GM19193 (cell line): ENCODE measurements at regions not wholly inside any gene's neighbourhood (a gene's known extent, or its start where the extent isn't known, plus 50 kb on each side); places are given as distances from the start of the nearest gene placed in this dataset.

Experiments
- POLR2A ChIP-seq: IDR thresholded peaks from 4 replicates; pipeline ENCODE4 v1.6.1; 2011; ENCODE audit not compliant: insufficient read depth, insufficient read length; ENCODE audit errors: extremely low read depth

DNA sequence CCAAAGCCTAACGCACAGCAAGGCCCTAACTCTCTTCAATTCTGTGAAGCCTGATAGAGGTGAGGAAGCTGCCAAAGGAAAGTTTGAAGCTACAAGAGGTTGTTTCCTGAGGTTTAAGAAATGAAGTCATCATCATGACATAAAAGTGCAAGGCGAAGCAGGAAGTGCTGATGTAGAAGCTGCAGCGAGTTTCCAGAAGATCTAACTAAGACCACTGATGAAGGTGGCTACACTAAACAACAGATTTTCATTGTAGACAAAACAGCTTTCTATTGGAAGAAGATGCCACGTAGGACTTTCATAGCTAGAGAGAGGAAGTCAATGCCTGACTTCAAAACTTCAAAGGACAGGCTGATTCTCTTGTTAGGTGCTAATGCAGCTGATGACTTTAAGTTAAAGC, 385.6 kb upstream of the OR4E1 start:
- no peak for TF ChIP-seq POLR2A

DNA sequence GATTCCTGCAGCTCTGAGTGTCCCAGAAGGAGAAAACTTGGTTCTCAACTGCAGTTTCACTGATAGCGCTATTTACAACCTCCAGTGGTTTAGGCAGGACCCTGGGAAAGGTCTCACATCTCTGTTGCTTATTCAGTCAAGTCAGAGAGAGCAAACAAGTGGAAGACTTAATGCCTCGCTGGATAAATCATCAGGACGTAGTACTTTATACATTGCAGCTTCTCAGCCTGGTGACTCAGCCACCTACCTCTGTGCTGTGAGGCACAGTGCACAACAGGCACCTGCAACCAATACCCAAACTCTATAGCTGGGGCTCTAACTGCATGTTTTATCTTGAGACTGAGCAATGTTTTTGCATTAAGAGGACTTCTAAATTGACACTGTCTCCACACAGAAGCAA, 379.2 kb upstream of the OR4E1 start:
- TF ChIP-seq POLR2A = no peak

DNA sequence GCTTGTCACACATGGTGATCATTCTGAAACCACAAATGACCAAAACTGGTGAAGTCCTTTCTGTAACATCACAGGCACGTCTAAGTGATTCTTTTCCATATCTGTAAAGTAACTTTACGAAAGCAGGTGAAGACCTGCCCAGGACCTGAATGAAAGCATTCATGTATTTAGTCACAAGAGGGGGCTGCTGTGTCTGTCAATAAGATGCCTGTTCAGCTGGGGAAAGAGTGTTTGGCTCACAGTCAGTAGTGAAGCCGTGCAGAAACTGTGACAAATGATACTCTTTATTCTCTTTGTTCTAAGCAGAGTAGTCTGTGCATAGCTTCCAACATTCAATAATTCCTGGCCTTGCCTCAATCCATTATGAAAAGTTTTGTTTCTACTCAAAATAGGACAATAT, 373.5 kb upstream of the OR4E1 start:
- TF ChIP-seq POLR2A = no peak

DNA sequence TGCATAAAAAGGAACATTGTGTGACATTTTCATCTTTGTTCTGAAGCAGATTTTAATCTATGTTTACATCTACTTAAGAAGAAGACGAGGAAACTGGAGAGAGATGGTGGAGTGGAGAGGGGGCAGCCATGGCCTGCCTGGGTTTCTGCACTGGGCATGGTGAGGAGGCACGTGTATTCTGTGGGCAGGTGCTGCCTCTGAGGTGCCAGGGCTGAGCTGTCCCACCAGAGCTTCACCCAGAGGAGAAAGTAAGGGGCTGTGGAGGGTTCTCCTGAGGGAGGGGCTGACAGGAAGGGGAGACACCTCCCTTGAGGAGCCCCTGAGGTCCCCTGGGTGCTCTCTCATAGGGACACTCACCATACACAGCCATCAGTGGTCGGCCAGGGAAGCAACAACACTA, 372.4 kb upstream of the OR4E1 start:
- no peak for TF ChIP-seq POLR2A

DNA sequence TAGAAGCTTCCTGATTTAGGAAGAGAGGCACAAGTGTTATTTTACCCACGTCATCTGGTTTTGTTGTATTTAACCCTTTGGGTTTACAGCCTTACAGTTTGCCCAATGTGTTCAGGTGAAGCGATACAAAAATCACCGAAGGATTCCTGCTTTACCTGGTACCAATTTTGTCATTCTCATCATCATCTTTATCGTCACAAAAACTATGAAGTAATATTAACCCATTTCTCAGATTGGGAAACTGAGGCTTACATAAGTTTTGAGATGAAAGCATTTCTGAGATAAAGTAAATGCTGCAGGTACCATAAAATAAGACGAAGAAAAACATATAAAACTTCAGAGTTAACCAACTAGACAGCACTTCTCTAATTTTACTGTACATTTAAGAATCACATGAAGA, 370.6 kb upstream of the OR4E1 start:
- no peak for TF ChIP-seq POLR2A

DNA sequence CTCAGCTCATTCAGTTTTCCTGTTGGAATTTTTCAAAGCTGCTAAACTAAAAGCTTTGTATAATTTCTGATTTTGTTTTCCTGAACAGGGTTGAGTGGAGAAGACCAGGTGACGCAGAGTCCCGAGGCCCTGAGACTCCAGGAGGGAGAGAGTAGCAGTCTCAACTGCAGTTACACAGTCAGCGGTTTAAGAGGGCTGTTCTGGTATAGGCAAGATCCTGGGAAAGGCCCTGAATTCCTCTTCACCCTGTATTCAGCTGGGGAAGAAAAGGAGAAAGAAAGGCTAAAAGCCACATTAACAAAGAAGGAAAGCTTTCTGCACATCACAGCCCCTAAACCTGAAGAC, 367.1 kb upstream of the OR4E1 start:
- no peak for TF ChIP-seq POLR2A

DNA sequence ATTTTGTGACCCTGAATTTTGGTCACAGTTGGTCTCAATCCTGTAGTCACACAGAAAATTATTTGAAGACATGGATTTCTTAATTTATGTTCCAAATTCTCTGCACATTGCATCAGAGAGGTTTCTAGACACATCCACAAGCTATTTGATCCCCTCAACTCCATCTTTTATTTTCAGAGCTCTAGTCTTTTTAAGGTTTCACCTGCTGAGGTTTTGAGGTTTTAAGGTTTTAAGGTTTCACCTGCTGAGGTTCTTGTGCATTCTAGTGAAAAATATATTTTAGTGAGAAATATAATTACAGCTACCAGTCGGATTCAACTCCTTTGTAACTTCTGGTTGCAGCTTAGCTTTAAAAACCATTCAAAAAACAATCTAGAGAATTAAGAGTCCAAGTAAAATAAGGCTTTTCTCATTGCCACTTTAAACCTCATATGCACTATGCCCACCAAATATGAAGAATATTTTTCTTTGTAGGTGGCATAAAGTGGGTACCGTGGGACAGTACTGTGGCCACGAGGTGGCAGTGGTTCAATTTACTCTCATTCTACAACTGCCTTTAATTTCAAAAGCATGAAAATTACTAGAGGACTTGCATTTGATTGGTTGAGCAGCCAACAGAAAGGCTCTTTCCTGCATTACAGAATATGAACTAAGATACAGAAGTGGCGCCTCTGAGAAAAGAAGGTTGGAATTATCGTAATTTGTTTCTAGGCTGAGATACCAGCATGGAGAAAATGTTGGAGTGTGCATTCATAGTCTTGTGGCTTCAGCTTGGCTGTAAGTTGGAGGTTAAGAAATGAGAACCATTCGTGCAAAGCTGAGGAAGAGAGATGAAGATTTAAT, 366.5 kb upstream of the OR4E1 start:
- TF ChIP-seq POLR2A = no peak

DNA sequence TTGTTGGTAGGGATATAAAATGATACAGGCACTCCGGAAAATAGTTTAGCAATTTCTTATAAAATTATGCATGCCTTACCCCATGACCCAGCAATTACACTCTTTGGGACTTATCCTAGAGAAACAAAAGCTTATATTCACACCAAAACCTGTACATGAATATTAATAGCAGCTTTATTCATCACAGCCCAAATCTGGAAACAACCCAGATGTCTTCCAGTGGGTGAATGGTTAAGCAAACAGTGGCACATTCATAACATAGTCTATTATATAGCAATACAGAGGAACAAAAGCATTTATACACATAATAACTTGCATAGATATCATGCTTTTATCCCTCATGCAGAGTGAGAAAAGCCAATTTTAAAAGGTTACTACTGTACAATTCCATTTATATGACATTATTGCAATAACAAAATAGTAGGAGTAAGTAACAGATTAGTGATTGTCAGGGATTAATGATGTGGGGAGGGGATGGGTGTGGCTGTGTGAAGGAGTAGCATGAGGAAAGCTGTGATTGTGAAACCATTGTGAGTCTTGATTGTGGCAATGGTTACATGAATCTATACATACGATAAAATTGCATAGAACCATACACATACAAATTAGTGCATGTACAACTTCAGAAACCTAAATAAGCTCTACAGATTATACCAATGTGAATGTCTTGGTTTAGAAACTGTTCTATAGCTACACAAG, 363.1 kb upstream of the OR4E1 start:
- TF ChIP-seq POLR2A = no peak

DNA sequence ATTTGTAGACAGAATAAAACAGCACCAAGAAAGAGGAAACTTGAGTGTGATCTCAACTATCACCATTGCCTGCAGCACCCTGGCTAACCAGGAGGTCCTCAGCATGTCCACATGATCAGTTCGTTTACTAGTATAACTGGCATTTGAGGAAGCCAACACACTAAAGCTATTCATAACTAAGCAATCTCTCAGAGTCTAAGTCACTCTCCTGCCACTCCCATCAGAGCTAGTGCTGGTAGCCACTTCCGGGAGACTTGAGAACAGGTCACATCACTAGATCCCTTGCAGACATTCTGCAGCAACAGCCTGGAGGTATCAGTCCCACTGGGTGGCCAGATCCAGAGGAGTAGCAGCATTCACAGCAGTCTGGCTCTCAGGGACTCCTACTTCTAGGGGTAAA, 352.9 kb upstream of the OR4E1 start:
- no peak for TF ChIP-seq POLR2A

DNA sequence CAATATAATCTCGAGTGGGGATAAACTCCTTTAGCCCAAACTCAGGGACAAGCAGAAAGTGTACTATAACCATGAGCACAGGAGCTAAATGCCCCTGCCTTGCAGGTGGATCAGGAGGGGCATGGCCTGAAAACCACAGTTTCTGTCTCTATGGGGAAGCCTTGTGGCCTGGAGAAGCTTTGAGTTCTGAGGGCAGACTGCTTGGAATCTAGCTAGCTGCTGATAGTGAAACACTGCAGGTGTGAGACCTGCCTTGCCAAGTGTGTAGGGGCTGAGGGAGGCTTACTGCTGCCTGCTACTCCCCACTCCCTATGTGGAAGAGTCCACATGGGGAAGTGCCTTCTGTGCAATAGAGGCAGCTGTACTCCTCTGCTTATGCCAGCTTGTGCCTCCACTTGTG, 352.3 kb upstream of the OR4E1 start:
- TF ChIP-seq POLR2A = no peak

DNA sequence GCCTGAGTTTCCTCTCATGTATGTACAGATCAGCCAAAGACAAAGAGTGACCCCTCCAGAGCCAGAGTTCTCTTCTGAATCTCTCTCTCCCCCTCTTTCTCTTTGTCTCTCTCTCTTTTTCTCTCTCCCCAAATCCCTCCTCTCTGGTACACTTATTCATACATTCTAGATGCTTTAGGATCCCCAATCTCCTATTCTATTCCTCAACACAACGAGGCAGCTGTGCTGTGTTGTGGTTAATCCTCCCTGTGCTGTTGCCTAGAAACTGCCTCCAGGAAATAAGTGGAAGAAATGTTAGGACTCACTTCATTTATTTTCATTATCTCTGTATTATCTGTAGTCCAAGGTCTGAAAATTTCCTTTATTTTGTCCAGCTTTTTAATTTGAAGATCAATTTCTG, 350.5 kb upstream of the OR4E1 start:
- TF ChIP-seq POLR2A = no peak

DNA sequence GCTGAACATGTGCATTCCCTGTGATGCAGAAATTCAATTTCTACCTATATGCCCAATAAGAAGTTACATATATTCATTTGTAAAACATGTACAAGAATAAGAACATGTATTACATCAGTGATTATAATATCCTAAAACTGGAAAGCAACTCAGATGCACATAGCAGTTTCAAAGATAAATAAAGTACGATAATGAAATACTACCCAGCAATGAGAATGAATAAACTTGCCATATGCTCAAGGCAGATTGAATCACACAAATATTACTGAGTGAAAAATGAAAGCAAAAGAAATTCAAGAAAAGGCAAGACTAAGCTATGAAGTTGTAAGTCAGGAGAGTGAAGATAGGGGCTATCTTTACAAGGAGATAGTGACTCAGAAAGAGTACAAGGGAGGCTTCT, 345.3 kb upstream of the OR4E1 start:
- TF ChIP-seq POLR2A = no peak

DNA sequence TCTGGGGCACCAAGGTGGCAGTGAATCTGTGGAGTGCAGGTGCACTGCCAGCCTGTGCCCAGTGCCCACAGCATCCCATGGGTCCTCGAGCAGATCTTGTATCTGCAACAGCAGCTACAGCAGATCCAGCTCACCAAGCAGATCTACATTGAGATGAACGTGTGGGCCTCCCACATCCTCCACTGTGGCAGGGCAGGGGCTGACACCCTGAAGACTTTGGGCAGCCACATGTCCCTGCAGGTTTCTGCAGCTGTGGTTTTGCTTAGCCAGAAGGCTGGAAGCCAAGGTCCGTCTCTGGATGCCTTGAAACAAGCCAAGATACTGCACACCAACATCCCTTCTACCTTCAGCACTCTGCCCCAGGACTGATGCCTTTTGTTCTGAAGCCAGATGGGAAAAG, 338.8 kb upstream of the OR4E1 start:
- TF ChIP-seq POLR2A = no peak

DNA sequence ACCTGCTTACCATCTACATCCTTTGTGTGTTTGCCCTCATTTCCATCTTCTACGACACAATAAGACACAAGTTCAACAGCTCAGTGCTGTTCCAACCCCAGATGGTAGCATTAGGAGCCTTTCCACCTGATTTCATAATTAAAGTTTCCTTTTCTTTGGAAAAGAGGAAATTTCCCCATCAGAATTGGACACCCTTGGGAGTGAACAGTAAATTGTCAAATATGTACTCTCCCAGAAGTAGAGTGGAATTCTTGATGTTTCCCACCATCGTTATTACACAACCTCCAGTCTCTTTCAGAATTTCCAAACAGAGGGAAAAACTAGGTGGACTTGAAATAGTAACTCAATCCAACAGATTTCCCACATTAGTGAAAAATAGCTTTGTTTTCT, 337.6 kb upstream of the OR4E1 start:
- TF ChIP-seq POLR2A = no peak

DNA sequence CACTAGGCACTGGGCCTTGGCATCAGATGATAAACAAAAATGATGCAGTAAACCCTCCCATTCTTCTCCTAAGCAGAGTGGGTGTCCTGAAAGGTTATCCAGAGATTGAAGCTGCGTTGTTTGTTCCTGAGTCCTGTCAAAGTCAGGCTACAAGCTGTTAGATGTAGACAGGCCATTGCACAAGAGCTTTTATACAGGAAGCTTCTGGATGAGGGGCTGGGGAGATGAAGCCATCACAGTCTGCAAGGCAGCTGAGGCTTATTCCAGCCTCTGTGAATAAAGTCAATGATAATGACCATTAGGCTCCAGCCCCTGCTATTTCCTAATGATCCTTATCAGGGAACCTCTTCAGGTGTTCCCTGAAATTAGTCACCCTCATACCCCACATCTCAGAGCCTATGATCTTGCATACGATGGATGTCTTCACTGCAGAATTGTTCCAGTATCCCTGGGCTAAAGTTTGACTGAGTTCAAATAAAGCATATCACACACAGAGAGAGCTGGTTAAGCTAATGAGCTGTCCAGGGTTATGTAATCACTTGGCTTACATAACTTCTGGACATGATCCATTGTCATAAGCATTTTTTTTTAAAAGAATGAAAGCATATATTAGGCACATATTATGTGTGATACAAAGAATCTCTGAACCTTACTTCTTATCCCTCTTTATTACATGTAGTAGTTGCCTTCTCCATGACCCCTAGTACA, 337.1 kb upstream of the OR4E1 start:
- TF ChIP-seq POLR2A = no peak

DNA sequence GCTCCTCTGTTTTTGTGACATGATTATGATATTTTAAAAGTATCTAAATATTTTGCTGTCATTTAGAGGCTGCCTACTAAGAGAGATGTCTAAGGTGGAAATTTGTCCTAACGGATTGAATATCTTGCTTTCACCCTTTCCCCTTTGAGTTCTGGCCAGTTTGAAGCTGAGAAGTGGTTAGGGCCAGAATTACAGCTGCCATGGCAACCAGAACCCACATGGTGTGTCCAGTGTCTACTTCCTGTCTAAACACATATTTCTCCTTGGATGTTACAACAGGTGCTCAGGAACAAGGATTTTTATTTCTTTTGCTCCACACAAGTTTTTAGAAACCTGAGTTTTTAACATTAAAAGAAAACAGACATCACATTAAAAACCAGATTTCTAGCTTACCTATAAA, 335.1 kb upstream of the OR4E1 start:
- TF ChIP-seq POLR2A = no peak

DNA sequence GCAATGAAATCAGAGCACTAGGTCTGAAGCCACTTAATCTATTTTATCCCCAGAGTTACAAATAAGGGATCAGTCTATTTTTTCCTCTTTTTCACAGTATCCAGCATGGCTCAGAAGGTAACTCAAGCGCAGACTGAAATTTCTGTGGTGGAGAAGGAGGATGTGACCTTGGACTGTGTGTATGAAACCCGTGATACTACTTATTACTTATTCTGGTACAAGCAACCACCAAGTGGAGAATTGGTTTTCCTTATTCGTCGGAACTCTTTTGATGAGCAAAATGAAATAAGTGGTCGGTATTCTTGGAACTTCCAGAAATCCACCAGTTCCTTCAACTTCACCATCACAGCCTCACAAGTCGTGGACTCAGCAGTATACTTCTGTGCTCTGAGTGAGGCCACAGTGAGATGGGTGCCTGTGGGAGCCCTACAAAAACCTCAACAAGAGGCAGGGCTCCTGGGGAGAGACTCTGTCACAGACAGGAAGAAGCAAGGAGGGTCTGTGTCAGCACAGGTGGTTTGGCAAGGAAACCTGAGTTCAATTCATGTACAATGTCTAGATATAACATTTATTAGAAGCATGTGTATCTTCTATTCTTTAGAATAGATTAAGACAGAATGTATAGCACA, 334.3 kb upstream of the OR4E1 start:
- TF ChIP-seq POLR2A = no peak

DNA sequence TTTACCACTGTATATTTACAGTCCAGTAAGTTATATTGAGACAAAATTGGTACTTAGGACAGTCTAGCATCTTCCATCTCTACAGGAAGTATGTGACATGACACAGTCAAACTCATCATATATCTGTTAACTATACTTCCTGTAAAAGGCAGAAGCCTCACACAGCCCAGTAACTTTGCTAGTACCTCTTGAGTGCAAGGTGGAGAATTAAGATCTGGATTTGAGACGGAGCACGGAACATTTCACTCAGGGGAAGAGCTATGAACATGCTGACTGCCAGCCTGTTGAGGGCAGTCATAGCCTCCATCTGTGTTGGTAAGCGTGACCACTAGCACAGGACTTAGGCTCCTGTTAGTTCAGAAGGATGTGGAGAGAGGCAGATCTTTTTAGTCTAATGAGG, 333.7 kb upstream of the OR4E1 start:
- TF ChIP-seq POLR2A = no peak
